DMS153 (cell line): ENCODE measurements at regions not wholly inside any gene's neighbourhood (a gene's known extent, or its start where the extent isn't known, plus 50 kb on each side); places are given as distances from the start of the nearest gene placed in this dataset.

Source experiments
- DNase-seq: peaks from one replicate; lab custom pipeline; 2025; lab: John Stamatoyannopoulos, UW

GRCh38 chr16:51723036-51723724, 572.1 kb upstream of the SALL1 start:
- DNase-seq, result no peak

GRCh38 chr16:51722467-51722866, 571.4 kb upstream of the SALL1 start:
- DNase-seq, result no peak

- DNase-seq, result no peak
These were observed 568.3 kb upstream of the SALL1 start for GRCh38 chr16:51719376-51719775.

- no peak for DNase-seq
These were observed 565.1 kb upstream of the SALL1 start for GRCh38 chr16:51716195-51716594.

- DNase-seq, result no peak
These were observed 562.4 kb upstream of the SALL1 start for GRCh38 chr16:51713502-51713901.

GRCh38 chr16:51710905-51711563, 560.0 kb upstream of the SALL1 start:
- DNase-seq, result no peak

- DNase-seq, result no peak
These were observed 559.1 kb upstream of the SALL1 start for GRCh38 chr16:51710186-51710585.

- DNase-seq, result no peak
These were observed 557.8 kb upstream of the SALL1 start for GRCh38 chr16:51708861-51709260.

DNA sequence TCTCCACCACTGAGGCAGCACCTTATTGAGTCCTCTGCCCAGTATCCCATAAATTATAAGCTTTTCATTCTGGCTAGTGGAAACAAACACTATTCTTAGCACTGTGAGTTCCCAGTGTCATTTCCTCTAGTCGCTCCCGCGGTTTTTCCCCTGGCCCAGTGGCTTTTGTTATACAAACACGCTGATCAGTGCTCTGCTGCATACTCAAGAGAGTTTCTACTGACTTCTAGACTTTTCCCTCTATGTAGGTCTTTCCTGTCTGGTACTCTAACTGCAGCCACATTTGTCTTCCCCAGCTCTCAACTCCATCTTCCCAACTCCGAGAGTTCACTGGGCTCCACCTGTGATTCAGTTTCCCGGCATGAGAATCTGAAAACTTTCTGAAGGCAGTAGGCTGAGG, 556.6 kb upstream of the SALL1 start:
- no peak for DNase-seq

GRCh38 chr16:51705142-51705541, 554.1 kb upstream of the SALL1 start:
- no peak for DNase-seq

DNA sequence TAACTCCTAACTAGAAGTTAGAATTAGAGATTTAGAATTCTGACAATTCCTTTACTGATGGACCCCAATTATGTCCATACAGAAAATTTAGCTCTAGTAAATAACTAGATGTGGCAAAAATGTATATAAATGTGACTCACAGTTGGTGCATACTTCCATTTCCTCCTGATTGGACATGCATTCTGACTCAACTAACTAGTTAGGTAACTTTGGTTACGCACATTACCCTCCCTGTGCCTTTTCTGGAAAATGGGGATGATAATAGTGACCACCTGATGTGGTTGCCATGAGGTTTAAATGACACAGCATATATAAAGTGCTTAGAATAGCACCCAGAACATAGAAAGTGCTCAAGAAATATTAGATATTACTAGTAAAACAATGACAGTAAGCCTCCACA, 550.0 kb upstream of the SALL1 start:
- DNase-seq, result no peak

- DNase-seq, result no peak
These were observed 548.8 kb upstream of the SALL1 start for GRCh38 chr16:51699686-51700396.

DNA sequence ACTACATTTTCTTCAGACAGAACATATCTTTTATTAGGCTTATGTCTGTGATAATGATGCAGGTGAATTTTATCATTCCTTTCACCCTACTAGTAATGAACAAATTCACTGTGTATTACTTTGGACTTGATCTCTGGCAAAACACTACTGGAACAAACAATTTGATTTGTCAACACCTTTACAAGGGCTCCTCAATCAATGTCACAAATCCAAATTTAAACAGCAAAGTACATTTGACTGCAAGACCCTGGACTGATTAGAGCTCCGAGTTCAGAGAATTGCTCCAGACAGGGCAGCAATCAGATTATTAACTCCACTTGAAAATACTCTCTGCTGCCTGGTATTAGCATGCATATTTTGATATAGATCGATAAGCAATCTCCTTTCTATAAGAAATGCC, 547.6 kb upstream of the SALL1 start:
- no peak for DNase-seq

- DNase-seq, result no peak
These were observed 546.4 kb upstream of the SALL1 start for GRCh38 chr16:51697454-51697853.

- DNase-seq, result no peak
These were observed 545.3 kb upstream of the SALL1 start for GRCh38 chr16:51696376-51696775.

GRCh38 chr16:51691109-51691508, 540.0 kb upstream of the SALL1 start:
- DNase-seq, result no peak

DNA sequence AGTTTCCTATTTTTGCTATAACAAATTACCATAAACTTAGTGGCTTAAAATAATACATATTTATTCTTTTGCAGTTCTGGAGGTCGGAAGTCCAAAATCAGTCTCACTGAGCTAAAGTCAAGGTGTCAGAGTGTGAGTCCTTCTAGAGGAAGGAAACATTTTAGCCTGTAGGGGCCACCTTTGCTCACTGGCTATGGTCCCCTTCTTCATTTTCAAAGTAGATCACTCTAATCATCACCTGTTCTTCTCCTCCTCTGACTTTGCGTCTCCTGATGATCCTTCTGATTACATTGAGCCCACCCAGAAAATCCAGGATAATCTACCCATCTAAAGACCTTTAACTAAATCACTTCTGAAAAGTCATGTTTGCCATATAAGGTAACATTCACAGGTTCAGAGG, 534.4 kb upstream of the SALL1 start:
- no peak for DNase-seq

DNA sequence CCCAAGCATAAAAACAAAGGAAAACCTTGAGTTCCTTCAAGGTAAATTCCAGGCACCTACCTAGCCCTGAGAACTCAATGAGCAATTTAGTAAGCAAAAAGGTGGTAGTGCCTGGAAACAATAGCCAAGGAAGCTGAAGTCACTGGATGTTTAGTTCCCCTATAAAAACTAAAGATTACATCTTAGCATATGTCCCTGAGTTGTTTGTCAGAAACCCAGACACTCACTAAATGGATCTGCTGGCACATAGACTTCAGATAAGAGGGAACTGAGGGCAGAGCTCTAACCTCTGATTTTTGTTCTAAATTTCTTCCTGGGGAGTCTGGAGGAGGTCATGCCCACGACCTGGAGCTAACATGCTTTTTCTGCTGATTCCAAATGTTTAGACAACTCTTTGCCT, 532.8 kb upstream of the SALL1 start:
- DNase-seq, result no peak

DNA sequence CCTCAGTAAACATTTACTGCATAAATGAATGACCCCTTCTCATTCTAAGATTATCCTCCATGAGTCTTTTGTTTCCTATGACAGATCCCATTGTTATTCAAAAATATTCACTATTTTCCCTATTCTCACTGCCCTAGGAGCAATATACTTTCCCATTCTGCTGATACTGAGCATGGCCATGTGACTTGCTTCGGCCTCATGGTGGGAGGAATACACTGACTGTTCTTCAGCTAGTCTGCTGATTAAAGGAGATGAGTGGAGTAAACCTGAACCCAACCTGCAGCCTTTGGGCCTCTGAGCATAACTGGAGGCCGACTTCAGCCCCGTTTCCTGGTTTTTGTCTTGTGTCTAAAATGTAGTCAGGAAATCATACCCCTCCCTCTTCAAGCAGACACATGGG, 531.8 kb upstream of the SALL1 start:
- no peak for DNase-seq

DNA sequence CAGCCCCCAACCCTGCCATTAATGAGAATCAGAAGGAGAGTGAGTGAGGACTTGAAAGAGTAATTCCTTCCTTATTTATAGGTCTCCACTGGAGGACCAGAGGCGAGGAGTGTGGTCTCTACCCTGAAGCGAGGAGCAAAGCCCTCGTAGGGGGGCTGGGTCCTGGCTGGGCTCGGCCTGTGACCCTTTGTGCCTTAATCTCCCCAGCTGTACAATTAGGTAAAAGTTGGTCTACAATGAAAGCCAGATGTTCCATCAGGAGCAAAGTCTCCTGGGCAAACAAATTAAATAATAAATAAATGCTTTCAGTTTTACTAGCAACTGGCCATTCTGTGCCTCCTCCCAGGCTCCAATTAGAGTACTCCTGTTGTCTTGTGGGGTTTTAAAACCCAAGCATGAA, 523.5 kb upstream of the SALL1 start:
- DNase-seq, result no peak

GRCh38 chr16:51670527-51670926, 519.5 kb upstream of the SALL1 start:
- no peak for DNase-seq

DNA sequence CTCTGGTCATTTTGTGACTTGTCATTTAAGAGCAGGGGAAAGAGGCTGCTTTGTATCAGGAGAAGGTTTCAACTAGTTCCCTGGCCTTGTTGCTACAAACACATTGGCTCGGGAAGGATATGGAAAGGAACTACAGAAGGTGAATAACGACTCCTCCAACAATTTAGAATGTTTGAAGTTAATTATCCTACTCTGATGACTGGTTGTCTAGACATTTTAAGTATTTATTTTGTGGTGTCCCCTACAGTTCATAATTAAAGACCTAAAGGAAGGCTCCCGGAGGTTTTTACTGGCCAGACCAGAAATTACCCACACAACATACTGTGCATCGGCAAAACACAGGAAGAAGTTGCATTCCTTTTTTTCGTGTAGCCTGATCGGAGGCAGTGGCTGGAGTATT, 515.8 kb upstream of the SALL1 start:
- DNase-seq, result no peak

GRCh38 chr16:51666074-51666473, 515.0 kb upstream of the SALL1 start:
- DNase-seq, result no peak
